NCI-H524 treated with DMSO at 0.1 percent for 48 hours (cell line): ENCODE measurements at regions not wholly inside any gene's neighbourhood (a gene's known extent, or its start where the extent isn't known, plus 50 kb on each side); places are given as distances from the start of the nearest gene placed in this dataset.
"Not testable (repeated sequence)": the region's sequence is repeated elsewhere in the genome, so short reads cannot be mapped to it uniquely, and the experiment has no call there.

Experiments used
- DNase-seq: peaks from one replicate; lab custom pipeline; 2025; lab: John Stamatoyannopoulos, UW

DNA sequence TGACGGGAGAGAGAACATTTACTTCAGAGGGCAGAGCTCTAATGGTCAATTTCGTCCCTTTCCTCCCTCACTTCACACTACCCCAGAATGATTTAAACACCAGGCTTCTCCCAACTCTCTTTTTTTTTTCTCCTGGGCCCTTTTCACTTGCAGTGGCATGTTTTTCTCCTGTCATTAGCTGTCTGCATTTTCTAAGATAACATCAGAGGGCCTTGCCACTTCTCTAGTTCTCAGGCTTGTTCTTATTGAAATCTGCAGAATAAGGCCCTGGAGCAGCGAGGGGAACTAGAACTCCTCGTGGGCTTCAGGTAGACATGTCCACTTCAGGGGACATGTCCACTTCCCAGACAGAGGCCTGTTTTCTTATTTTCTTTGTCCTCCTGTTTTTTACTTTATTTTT lies 514.4 kb upstream of the TBL1XR1 start:
- DNase-seq, result no peak

DNA sequence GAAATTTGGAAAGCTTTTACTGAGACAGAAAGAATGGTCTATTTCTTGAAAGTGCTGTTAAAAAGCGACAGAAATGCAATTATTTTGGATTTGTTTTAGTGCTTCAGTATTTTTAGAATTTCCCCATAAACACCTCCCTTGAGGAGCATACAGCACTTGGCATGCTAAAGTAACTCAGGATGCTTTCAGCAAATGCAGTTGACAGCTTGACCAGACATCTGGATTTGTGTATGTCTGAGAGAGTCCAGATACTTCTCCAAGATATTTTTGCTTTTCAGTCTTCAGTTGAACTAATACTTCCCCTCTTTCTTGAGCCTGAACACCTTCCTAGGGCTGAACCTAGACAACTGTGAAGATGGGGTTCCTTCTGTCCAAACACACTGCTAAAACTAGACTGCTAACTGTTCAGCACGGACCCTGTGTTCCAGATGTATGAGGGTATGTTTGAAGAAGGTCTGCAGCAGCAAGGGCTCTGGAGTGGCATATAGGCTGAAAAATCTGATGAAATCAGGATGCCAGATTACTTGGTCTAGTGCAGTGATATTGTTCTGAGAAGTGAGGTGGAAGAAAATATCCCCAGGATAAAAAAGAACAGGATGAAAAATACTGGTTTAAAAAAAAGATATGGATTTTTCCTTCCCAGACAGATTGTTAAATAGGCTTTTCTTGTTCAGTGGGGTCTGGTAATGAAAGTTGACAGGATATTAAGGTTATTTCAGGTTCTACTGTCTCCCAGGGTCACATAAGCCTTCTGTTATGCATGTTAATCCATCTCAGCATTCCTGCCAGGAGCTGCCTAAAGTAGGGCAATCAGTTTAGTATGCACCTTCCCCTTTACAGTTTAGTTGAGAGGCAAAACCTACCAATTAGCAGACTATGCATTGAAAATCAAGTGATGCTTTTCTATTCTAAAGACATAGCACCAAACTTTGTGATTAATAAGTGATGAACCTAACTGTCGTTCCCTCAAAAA lies 516.9 kb upstream of the TBL1XR1 start:
- DNase-seq, result no peak

DNA sequence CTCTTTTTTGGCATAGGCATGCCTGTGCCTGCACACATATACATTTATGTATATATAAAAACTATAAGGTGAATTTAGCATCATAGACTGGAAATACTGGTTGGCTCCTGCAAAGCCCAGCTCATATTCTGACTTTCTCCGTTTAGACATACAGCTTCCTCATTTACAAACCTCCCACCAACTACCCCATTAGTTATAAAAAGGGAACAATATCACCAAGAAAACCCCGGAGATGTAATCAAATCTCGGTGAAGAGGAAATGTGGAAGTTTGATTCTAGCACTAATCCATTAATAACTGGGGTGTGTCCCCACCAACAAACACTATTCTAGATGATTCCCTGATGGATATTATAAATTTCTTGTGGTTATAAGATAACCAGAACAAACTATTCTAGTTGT lies 517.7 kb upstream of the TBL1XR1 start:
- no peak for DNase-seq

DNA sequence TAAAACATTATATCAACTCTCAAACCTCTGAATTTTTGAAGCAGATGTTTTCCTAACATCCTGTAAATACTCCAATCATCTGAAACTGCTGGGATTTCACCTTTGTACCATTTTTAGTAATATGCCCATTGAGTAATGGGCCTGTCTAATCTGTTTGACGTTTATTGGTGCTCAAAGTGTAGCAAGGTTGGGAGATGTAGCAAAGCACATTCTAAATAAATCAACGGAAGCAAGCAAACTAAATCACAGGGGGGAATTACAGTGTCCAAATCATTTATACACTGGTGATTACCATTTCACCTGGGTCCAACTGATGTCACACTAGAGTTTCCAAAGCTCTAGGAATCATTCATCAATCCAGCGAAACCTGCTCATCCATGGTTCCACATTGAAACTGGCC lies 518.7 kb upstream of the TBL1XR1 start:
- DNase-seq, result no peak

DNA sequence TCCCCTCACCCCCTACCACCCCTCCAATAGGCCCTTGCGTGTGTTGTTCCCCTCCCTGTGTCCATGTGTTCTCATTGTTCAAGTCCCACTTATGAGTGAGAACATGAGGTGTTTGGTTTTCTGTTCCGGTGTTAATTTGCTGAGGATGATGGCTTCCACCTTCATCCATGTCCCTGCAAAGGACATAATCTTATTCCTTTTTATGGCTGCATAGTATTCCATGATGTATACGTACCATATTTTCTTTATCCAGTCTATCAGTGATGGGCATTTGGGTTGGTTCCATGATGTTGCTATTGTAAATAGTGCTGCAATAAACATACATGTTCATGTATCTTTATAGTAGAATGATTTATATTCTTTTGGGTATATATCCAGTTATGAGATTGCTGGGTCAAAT lies 523.6 kb upstream of the TBL1XR1 start:
- not testable (repeated sequence) for DNase-seq

DNA sequence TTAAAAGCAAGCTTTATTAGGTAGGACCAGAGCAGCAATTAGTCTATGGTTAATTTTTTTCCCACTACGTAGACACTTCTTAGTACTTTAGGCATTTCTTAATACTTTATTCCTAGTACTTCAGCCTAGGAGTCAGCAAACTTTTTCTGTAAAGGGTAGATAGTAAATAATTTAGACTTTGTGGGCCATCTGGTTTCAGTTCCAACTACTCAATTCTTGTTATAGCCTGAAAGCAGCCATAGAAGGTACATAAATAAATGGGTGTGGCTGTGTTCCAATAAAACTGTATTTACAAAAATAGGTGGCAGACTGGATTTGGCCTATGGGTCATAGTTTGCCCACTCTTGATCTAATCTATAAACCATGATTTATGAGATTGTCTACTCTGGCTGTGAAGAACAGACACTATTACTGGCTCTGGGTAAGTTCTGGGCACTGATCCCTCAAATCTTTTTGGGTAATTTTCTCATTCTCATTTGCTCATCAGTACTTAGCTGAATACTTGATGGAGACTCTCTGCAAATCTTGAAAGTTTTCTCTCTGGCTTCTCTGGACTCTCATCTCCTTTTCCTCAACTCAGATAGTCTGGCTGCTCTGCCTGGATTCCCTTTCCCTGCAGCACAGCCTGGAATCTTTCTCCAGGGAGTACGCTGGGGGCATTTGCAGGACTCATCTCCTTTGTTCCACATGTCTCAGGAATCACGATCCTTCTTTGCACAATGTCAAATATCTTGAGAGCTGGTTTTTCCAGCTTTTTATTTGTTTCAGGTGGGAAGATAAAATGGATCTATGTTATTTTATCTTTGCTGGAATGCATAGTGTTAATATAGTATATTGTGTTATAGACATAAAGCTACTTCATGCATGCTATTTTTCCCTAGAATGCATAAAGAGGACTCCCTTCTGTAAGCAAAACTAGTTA lies 524.8 kb upstream of the TBL1XR1 start:
- DNase-seq, result no peak

DNA sequence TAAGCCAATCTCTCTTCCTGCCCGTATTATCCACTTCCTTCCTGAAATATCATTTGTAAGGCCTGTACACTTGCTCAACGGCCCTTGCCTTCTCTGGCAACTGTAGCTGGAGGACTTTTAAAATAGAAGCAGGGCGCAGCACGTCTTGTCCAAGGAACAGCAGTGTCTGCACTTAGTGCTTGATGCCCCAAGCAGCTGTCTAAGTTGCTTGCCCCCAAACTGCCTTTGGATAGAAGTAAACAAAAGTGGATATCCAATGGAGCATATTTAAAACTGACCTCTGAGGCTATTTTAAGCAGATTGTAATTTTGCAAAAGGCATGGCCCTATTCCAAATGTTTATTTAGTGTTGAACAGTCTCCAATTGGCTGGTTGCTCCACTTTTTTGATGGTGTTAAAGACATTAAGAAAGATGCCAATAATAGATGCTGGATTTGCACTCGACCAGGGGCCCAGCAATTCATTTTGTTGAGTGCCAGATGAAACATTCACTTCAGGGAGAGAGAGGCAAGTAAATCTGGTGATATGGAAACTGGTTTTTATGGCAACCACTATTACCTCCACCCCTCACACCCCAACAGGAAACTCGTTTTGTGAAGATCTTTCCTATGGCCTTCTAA lies 526.8 kb upstream of the TBL1XR1 start:
- DNase-seq, result no peak

DNA sequence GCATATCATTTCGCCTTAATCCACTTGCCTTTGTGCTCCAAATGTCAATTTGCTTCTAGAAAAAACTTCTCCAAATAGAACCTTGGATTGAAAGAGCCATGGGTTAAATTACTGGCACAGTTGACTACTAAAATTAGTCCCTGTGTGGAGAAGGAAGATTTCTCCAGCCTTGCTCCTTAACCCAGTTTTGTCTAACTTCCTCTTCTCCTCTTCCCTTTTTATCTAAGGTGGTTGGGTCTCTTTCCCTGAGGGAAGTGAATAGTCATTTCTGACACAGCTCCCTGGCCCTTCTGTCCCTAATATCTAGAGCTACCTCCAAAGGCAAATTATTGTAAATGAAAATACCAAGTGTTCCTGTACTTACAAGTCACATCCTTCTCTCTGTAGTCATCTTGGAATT lies 527.9 kb upstream of the TBL1XR1 start:
- DNase-seq, result no peak

DNA sequence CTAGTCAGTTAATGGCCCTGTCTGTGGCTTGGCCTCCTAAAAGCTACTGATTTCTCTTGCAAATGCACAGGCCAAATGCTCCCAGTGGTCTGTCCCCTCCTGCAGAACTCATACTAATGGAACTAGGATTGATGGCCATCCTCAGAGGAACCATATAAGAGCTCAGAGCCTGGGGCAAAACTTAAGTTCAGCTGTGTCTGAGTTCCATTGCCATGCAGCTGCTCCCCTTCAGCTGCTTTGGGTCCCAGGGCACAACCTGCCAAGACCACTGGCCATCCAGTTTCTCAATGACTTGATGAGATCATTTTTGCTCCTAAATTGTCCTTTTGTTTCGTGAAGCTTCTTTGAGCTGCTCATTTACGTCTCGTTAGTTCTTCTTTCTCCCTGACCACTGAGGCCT lies 529.5 kb upstream of the TBL1XR1 start:
- no peak for DNase-seq

DNA sequence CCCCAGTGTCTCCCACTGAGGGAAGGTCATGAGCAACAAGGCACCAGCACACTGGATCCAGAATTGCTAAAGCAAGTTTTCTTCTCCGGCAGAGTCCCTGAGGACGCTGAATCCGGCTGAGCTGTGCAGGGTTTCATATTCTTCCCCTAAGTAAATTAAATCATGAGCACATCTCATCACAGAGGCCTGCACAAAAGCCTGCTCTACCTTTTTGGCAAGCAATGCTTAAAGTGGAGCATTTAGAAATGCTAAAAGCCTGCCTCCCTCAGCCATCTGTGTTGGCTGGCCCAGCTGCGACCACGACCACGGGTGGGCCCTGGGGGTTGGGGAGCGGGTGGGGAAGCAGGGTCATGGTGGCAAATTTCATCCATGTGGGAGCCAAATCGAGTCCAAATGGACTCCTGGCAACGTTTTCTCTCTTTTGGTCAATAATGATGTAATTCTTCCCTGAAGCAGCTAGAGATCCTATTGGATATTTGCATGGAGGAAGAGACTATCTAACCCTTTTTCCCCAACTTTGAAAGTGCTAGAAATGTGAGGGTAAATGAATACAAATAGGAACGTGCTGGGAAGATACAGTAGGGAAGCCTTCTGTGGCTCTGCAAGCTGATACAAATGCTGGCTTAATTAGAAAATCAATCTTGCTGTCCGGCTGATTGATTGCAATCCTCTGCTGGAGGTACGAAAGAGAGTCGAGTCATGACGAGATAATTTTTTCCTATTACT lies 532.8 kb upstream of the TBL1XR1 start:
- no peak for DNase-seq

DNA sequence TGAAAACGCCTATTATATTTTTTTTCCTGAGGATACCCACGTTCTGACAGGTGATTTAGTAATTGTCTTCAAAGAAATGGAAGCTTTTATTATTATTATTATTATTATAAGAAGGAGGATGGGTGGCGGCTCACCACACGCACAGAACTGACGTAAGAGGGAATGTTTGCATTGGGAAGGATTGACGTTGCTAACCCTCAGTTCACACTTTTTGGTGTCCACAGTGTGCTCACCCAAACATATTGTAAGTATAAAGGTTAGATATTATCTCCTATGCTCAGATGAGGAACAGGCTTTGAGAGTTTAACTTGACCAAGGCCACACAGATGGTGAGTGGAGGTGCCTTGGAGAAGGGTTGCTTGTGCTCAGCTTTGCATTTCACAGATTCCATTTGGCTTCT lies 533.5 kb upstream of the TBL1XR1 start:
- DNase-seq, result no peak

DNA sequence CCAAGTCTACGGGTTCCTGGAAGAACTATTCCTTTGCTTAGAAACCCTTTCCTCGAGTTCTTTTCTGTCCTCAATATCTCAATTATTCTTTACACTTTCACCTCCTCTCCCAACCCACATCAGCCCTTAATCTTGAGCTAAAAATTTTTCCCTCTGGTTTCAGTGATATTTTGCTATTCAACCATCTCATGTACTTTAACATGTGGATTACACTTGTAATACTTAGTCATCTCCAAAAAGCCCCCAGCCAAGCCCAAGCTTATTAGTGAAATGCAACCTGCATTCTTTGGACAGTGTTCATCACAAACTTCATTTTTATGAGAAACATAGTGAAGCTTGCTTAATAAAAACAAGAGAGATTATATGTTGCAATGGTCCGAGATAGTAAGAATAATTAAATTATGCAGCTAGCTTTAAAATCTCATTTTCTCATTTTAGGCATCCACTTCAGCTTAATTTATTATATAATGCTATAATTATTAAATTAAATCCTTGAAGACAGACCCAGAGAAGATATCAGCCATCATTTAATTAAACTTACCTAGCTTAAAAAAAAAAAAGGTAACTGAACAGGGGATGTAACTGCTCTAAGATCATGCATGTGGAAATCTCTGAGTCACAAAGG lies 534.5 kb upstream of the TBL1XR1 start:
- no peak for DNase-seq

DNA sequence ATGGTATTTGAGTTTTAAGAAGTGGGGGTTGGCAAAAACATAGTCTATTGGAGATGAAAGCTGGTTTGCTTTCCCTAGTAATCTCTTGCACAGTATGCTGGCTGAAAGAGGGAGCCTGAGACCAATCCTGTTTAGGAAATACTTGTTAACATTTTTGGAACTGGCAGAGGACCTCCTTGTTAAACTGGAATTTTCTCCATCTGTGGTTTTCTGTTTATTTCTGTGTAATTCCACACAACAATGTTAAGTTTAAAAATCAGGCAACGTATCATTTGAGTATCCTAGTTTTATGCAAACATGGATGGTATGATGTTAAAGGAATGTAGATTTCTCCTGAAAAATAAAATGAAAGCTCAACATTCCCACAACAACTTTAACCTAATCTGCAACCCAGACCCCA lies 536.0 kb upstream of the TBL1XR1 start:
- peak; percentile 28 for DNase-seq

DNA sequence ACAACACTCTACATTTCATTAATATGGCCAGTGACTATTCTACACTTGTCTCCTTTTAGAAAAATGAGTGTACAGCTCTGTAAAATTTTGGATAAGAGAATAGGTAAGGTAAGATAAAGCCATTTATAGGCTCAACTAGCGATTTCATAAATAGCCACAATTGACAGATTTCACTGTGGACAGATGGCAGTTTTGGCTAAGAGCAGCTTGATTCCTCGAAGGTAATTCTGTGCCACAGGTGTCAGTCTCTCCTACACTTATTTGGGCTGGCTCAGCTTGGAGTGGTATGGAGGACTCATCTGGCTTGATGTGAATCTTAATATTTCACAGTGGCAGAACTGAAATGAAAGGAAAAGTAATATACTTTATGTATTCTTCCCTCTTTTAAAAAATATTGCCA lies 536.7 kb upstream of the TBL1XR1 start:
- DNase-seq, result peak; percentile 64

DNA sequence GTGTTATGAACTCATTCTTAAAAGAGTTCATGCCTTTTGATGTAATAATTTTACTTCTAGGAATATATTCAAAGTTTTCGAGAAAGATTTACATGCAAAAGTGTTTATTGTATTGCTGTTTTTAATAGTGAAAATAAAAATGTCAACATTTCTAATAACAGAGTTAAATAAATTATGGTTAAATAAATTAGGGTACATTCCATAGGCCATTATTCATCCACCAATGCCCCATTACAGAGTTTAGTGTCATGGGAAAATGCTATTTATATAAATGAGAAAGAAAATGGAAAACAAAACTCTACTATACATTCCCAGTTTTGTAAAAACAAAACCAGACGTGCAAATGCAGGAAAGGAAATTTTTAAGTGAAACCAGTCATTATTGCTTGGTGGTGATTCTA lies 538.1 kb upstream of the TBL1XR1 start:
- DNase-seq, result no peak

DNA sequence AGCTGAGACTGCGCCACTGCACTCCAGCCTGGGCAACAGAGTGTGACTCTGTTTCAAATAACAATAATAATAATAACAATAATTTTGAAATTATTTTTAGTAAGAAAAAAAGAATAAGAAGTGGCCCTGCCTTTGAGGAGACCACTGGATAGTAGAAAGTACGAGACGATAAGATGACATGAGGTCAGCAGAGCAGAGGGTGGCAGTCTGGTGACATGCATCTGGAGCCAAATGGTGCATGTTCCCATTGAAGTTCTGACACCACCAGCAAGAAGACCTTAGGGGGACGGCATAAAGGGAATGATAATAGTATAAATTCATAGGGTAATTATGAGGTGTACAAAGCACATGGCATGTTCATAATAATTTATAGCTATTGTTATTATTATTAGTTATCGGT lies 542.2 kb upstream of the TBL1XR1 start:
- DNase-seq, result no peak

DNA sequence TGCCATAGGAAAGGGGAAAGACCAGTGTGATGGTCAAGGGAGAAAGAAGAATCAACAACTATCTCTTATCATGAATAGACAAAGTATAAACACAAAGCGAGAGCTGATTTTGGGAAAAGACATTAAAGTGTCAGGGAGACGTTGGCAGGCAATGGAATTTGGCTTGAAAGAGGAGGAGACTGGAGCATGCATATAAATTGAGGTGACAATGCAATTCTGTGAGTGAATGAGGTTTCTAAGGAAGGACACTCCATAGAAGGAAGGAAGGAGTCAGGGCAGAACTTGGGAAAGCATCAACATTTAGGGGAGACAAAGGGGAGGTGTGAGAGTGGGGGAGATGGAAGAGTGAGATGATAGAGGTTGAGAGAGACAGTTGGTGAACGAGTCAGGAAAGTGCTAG lies 543.0 kb upstream of the TBL1XR1 start:
- no peak for DNase-seq

DNA sequence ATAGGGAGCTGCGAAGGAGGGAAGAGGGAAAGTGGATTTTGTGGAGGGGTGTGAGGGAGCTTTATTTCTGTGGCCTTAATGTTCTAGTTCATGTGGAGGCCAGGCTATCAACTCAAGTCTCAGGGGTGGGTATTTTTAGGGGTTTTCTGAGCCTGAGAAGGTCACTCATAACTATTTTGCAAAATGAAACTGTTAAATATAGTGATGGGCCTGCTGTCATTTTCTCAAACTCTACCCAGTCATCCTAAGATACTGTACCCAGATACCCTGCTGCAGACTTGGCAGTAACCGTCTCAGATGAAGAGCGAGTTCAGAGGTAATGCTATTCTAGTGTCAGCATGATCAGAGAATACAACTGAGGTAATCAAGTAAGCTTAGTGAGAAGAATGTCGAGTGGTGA lies 545.0 kb upstream of the TBL1XR1 start:
- DNase-seq, result no peak

DNA sequence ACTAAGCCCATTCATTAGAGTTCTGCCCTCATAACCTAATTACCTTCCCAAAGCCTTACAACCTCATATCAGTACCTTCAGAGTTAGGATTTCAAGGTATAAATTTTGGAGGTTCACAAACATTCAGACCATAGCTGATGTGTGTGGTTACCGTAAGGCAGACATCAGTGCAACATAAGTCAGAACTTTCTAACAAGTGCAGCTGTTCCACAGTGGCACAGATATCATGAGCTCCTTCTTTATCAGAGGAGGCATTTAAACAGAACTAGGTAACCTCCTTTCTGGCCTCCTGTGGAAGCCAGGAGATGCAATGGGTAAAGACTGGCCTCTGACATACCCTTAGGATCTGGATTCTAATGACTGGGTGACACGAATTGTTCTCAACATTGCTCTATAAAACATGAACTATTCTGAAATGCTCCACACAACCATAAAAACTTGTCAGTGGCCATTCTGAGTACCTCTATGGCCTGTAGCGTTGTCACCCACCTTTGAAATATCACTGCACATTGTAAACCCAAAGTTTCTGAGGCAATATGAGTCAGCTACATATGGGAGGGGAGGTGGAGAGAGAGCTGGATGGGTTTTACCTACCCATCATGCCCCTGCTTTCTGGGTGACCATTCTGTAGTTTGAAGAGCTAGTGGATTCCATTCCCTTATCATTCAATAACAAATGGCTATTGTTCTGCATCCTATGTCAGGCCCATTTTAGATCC lies 546.0 kb upstream of the TBL1XR1 start:
- DNase-seq, result no peak

DNA sequence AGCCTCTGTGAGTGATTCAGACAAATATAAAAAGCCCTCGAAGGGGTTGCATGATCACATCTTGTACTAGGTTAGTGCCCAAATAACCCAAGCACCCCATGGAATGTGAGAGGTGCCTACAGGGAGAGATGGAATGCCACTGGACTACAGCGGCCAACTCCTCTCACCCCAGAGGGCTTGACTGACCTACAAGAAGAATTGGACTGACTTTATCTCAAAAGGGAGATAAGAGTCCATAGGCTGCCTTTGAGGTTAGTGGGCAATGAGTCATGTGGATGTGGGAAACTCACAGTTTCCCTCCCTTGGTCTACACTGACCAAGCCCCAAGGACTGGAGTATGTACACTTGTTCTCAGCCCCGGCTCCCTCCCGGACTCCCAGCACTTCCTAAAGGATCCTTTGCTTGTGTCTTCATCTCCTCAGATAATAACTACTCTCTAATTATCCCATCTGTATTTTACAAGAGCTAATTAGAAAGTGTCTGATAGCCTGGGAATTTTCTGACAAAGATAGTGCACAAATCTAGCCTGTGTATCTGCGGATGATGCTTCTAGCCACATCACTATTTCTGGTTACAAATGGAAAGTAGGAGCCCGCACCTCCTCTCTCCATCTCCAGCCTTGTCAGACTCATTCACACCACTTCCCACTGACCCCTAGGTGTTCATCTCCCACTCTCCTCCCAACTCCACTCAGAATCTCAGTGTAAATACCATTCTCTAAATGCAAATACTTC lies 547.8 kb upstream of the TBL1XR1 start:
- DNase-seq, result no peak
